Stomach (tissue), 4 donors: ENCODE measurements at regions not wholly inside any gene's neighbourhood (a gene's known extent, or its start where the extent isn't known, plus 50 kb on each side); places are given as distances from the start of the nearest gene placed in this dataset.
"Not testable (repeated sequence)": the region's sequence is repeated elsewhere in the genome, so short reads cannot be mapped to it uniquely, and the experiment has no call there.

Experiments
- POLR2A ChIP-seq, 4 donors: fragments of 450-650 bp; IDR thresholded peaks; one replicate each; pipeline ENCODE4 v1.6.1; 2016; ENCODE audit warnings: antibody characterized with exemption in 4 of 4, control low read depth in 2 of 4, mild to moderate bottlenecking in 1 of 4, moderate library complexity in 1 of 4
- TF ChIP-seq, protein P1 (sequence below), 7 experiments: fragments of 450-650 bp in 4 of 7; fragments of 200-600 bp in 3 of 7; sonication (generic) in 3 of 7; IDR thresholded peaks; one replicate each; pipeline ENCODE4 v1.5.1; 2016 to 2019; ENCODE audit warnings: antibody characterized with exemption in 7 of 7, control low read depth in 2 of 7, mild to moderate bottlenecking in 1 of 7

DNA sequence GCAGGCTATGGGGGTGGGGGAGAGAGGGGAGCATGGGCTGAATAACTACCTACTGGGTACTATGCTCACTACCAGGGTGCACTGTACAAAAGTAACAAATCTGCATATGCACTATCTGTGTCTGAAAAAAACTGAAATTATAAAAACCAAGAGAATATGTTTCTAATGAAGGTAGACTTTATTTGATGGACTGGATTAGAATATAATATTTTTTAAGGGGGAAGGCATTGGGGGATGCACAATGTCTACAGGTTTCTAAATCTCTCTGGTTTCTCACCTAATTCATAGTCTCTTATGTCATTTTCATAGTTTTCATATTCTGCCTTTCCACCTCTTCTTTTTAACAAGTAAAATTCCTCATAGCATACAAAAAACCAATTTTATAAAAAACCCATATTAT, 200.8 kb upstream of the C1QTNF3 start:
- TF ChIP-seq, protein P1, sequence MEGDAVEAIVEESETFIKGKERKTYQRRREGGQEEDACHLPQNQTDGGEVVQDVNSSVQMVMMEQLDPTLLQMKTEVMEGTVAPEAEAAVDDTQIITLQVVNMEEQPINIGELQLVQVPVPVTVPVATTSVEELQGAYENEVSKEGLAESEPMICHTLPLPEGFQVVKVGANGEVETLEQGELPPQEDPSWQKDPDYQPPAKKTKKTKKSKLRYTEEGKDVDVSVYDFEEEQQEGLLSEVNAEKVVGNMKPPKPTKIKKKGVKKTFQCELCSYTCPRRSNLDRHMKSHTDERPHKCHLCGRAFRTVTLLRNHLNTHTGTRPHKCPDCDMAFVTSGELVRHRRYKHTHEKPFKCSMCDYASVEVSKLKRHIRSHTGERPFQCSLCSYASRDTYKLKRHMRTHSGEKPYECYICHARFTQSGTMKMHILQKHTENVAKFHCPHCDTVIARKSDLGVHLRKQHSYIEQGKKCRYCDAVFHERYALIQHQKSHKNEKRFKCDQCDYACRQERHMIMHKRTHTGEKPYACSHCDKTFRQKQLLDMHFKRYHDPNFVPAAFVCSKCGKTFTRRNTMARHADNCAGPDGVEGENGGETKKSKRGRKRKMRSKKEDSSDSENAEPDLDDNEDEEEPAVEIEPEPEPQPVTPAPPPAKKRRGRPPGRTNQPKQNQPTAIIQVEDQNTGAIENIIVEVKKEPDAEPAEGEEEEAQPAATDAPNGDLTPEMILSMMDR (IDR thresholded peaks at IDR 0.05): not testable (repeated sequence)
- TF ChIP-seq POLR2A (IDR thresholded peaks at IDR 0.05): not testable (repeated sequence)
